K562 (cell line): ENCODE measurements at regions not wholly inside any gene's neighbourhood (a gene's known extent, or its start where the extent isn't known, plus 50 kb on each side); places are given as distances from the start of the nearest gene placed in this dataset.

Experiments used
- ATAC-seq: fragments of 200-7000 bp; cut with Tn5 transposase; 3 replicates; pipeline ENCODE4 v1.9.1; 2020; ENCODE audit warnings: moderate library complexity
- BruUV-seq: library from RNA; stranded (reverse); fragments of 400-500 nt; replicated peaks from 2 replicates; lab custom pipeline; 2021; lab: Mats Ljungman, UMichigan
- CTCF ChIA-PET: fragments of 300-600 bp; formaldehyde crosslinking; extraction: SDS; loops from one replicate; lab custom pipeline; 2021; ENCODE audit warnings: low intra/inter-chr PET ratio; lab: Yijun Ruan, JAX
- POLR2A ChIA-PET: fragments of 300-600, 350-650 bp; sonication (Branson Sonifier 250); formaldehyde crosslinking; extraction: SDS; loops from one replicate; lab custom pipeline; 2021; ENCODE audit warnings: antibody characterized with exemption, inconsistent platforms; lab: Yijun Ruan, JAX
- DNase-seq, 4 experiments: peaks; one replicate each; pipeline versions ENCODE4 v3.0.0 to v3.0.0-alpha.2; 2011 to 2018; ENCODE audit warnings: low spot score in 3 of 4, mixed read lengths in 3 of 4; ENCODE audit errors: extremely low read depth in 1 of 4
- FAIRE-seq: peaks from 2 replicates; lab custom pipeline; 2011; peaks lifted over from hg19 to GRCh38; lab: Jason Lieb, UNC
- H2AFZ ChIP-seq: 2 replicates; pipeline ENCODE4 v1.6.0; 2011; ENCODE audit warnings: low read depth, low read length, control low read depth, inconsistent platforms
- H3K27ac ChIP-seq: fragments of 200-600 bp; 3 replicates; pipeline ENCODE4 v1.8.0; 2011; ENCODE audit warnings: low read depth, mild to moderate bottlenecking, control low read depth, inconsistent platforms, low read length, moderate library complexity, mixed read lengths; ENCODE audit errors: extremely low read depth
- H3K27me3 ChIP-seq, 2 experiments: fragments of 300-600 bp in 1 of 2; 2 replicates in 1 of 2; 3 replicates in 1 of 2; pipeline versions ENCODE4 v1.6.0 to v1.8.0; 2011; ENCODE audit warnings: inconsistent platforms in 2 of 2, low read length in 2 of 2, mild to moderate bottlenecking in 1 of 2, mixed read lengths in 1 of 2, moderate library complexity in 1 of 2; ENCODE audit not compliant: control insufficient read depth in 2 of 2, insufficient read depth in 2 of 2
- H3K36me3 ChIP-seq: fragments of 300-600 bp; 3 replicates; pipeline ENCODE4 v1.8.0; 2011; ENCODE audit warnings: mild to moderate bottlenecking, low read length, inconsistent platforms; ENCODE audit not compliant: control insufficient read depth, insufficient read depth
- H3K4me1 ChIP-seq, 2 experiments: fragments of 200-600 bp in 1 of 2; replicated peaks in 1 of 2; 2 replicates in 1 of 2; 3 replicates in 1 of 2; pipeline versions ENCODE4 v1.5.1 to v1.8.0; 2011; ENCODE audit warnings: inconsistent platforms in 2 of 2, low read length in 2 of 2, mild to moderate bottlenecking in 1 of 2, mixed read lengths in 1 of 2, moderate library complexity in 1 of 2; ENCODE audit not compliant: control insufficient read depth in 2 of 2, insufficient read depth in 2 of 2
- H3K4me2 ChIP-seq: 2 replicates; pipeline ENCODE4 v1.6.1; 2011; ENCODE audit warnings: low read length, control low read depth, inconsistent platforms, mixed read lengths; ENCODE audit not compliant: insufficient read depth
- H3K4me3 ChIP-seq: fragments of 200-600 bp; sonication (generic), shearing (Covaris generic); 2 replicates; pipeline ENCODE4 v1.5.1; 2016; ENCODE audit warnings: control low read depth, inconsistent platforms
- H3K79me2 ChIP-seq: fragments of 200-600 bp; 3 replicates; pipeline ENCODE4 v1.8.0; 2011; ENCODE audit warnings: low read length, inconsistent platforms; ENCODE audit not compliant: control insufficient read depth, insufficient read depth
- H3K9ac ChIP-seq, 2 experiments: 2 replicates each; pipeline versions ENCODE4 v1.6.0 to v1.6.1; 2011; ENCODE audit warnings: low read depth in 2 of 2, low read length in 2 of 2, control low read depth in 1 of 2, inconsistent platforms in 1 of 2, mild to moderate bottlenecking in 1 of 2, mixed read lengths in 1 of 2; ENCODE audit not compliant: insufficient read depth in 1 of 2
- H3K9me1 ChIP-seq: one replicate; pipeline ENCODE4 v1.6.0; 2011; ENCODE audit warnings: inconsistent platforms, mild to moderate bottlenecking, low read length, moderate library complexity; ENCODE audit not compliant: control insufficient read depth, insufficient read depth
- H3K9me3 ChIP-seq: replicated peaks from 2 replicates; pipeline ENCODE4 v1.5.1; 2011; ENCODE audit warnings: low read depth, low read length, inconsistent platforms; ENCODE audit not compliant: control insufficient read depth, insufficient read depth
- H4K20me1 ChIP-seq: replicated peaks from 2 replicates; pipeline ENCODE4 v1.6.1; 2011; ENCODE audit warnings: low read length, inconsistent platforms, mixed read lengths; ENCODE audit not compliant: control insufficient read depth, insufficient read depth
- CHD4 ChIP-seq: fragments of 200-600 bp; sonication (generic); IDR thresholded peaks from 3 replicates; pipeline ENCODE4 v1.6.1; 2012; ENCODE audit warnings: low read depth, mild to moderate bottlenecking, mixed read lengths, low read length, inconsistent platforms; ENCODE audit not compliant: insufficient read depth, insufficient replicate concordance, poor library complexity, severe bottlenecking
- GTF2E2 ChIP-seq: fragments of 200-800 bp; sonication (Bioruptor generic); IDR thresholded peaks from 2 replicates; pipeline ENCODE4 v1.6.1; 2016; ENCODE audit warnings: missing genetic modification characterization, missing compliant biosample characterization
- GTF3C2 ChIP-seq: IDR thresholded peaks from 3 replicates; pipeline ENCODE4 v1.6.1; 2011; ENCODE audit warnings: borderline replicate concordance, mild to moderate bottlenecking, moderate library complexity; ENCODE audit not compliant: insufficient read length; ENCODE audit errors: extremely low read depth
- HNRNPL ChIP-seq: fragments of 200-400 bp; formaldehyde crosslinking; IDR thresholded peaks from 2 replicates; pipeline ENCODE4 v1.6.1; 2017; ENCODE audit warnings: low read depth, mild to moderate bottlenecking, low read length
- ID3 ChIP-seq, 2 experiments: fragments of 250-450 bp in 1 of 2; fragments of 450-650 bp in 1 of 2; sonication (Bioruptor Pico) in 1 of 2; IDR thresholded peaks; 2 replicates each; pipeline versions ENCODE4 v1.6.1 to v1.8.0; 2016 to 2021; ENCODE audit warnings: mild to moderate bottlenecking in 2 of 2, moderate library complexity in 2 of 2, missing compliant biosample characterization in 1 of 2, missing genetic modification characterization in 1 of 2
- MBD1 ChIP-seq: fragments of 250-450 bp; sonication (Bioruptor Pico); IDR thresholded peaks from 2 replicates; pipeline ENCODE4 v1.8.0; 2022; ENCODE audit warnings: inconsistent platforms
- POLR2B ChIP-seq: fragments of 450-650 bp; IDR thresholded peaks from 2 replicates; pipeline ENCODE4 v1.6.1; 2018; ENCODE audit warnings: low read depth; ENCODE audit not compliant: partially characterized antibody
- PYGO2 ChIP-seq: fragments of 450-650 bp; IDR thresholded peaks from 2 replicates; pipeline ENCODE4 v1.6.1; 2016; ENCODE audit warnings: mild to moderate bottlenecking, missing genetic modification characterization, moderate library complexity, missing compliant biosample characterization
- SIN3A ChIP-seq, 2 experiments: fragments of 150-350 bp in 1 of 2; IDR thresholded peaks; 2 replicates each; pipeline ENCODE4 v1.6.1; 2011 to 2016; ENCODE audit warnings: borderline replicate concordance in 2 of 2, low read depth in 2 of 2, low read length in 2 of 2, mild to moderate bottlenecking in 2 of 2, moderate library complexity in 2 of 2; ENCODE audit not compliant: control insufficient read depth in 1 of 2
- TRIM25 ChIP-seq: fragments of 450-650 bp; IDR thresholded peaks from 2 replicates; pipeline ENCODE4 v1.7.0; 2016; ENCODE audit warnings: borderline replicate concordance
- TRIM28 ChIP-seq: fragments of 450-650 bp; IDR thresholded peaks from 2 replicates; pipeline ENCODE4 v1.6.1; 2017
- TSC22D4 ChIP-seq: fragments of 450-650 bp; IDR thresholded peaks from 2 replicates; pipeline ENCODE4 v1.6.1; 2016; ENCODE audit warnings: missing genetic modification characterization, missing biosample characterization, control low read depth
- ZNF121 ChIP-seq: sonication (generic); formaldehyde crosslinking; conservative IDR thresholded peaks from 2 replicates; pipeline ENCODE4 v1.8.0; 2022; ENCODE audit warnings: missing genetic modification reagents
- ZNF24 ChIP-seq: fragments of 450-650 bp; IDR thresholded peaks from 2 replicates; pipeline ENCODE4 v1.6.1; 2016
- ZNF274 ChIP-seq: IDR thresholded peaks from 2 replicates; pipeline ENCODE4 v1.6.1; 2011; ENCODE audit warnings: low read depth, mild to moderate bottlenecking, low read length, moderate library complexity, borderline replicate concordance
- WGBS: fragments of 100-300 bp; shearing (Covaris generic); methylation state at CpG from one replicate; pipeline ENCODE4 v1.1.6; 2016; ENCODE audit warnings: low coverage, mixed read lengths; ENCODE audit not compliant: insufficient coverage; ENCODE audit errors: missing lambda C conversion rate; 5-methylcytosine and 5-hydroxymethylcytosine counted together
- in situ Hi-C: fragments of 300-500 bp; cut with MboI; formaldehyde crosslinking; loops from 4 replicates; pipeline ENCODE4 v1.15.0; 2018; ENCODE audit warnings: inconsistent platforms, mixed read lengths
- intact Hi-C: fragments of 100-400 bp; cut with micrococcal nuclease; formaldehyde crosslinking; loops from 2 replicates; pipeline ENCODE4 v1.14.2; 2022

GRCh38 chr20:48557380-48557779 is 270.4 kb downstream of the PREX1 start:
- Histone ChIP-seq H2AFZ (no peak overlapping the region), H3K9me1 (no peaks in the 10 kb centered on the region), H3K4me3 (no peak overlapping the region), H3K27ac (no peak overlapping the region), H3K27me3 (peaks cover 8 to 16% of the 10 kb centered on the region in 2 experiments; a peak in 3 of 5 replicates), H3K9ac (no peak overlapping the region), H3K36me3 (no peaks in the 10 kb centered on the region), H3K4me1 (no peaks in the 10 kb centered on the region), H4K20me1 (peaks cover 7% of the 10 kb centered on the region; the same call in 1 of the 2 replicates)
- ChIA-PET CTCF (no interaction called here), POLR2A (interaction anchor here (0.6 kb wide), 1 partner anchor 621 kb away, joined by 3 read pairs; no protein-coding TSS in a partner anchor)
- intact Hi-C loops: no loop called here
- BruUV-seq: no TSS peak
- no peak for DNase-seq
- no peak for ATAC-seq
- TF ChIP-seq MBD1 (CRISPR knock-in tag) (no peak), GTF3C2 (no peak), ZNF121 (CRISPR knock-in tag) (no peak), ZNF24 (no peak), HNRNPL (no peak), POLR2B (no peak), TSC22D4 (no peak), PYGO2 (tag) (no peak), ID3 (CRISPR knock-in tag; IDR thresholded peaks at IDR 0.05) (no peak), ID3 (tag; IDR thresholded peaks at IDR 0.05) (no peak), TRIM28 (no peak), SIN3A (IDR thresholded peaks at IDR 0.05; ENCODE audit: borderline replicate concordance in 2 of 2, control insufficient read depth in 1 of 2, low read depth in 2 of 2, low read length in 2 of 2) (no peak), GTF2E2 (tag) (no peak), TRIM25 (no peak), CHD4 (no peak), ZNF274 (no peak)
- TF ChIP-seq, all 486 proteins: peak for 0
- in situ Hi-C loops: no loop called here
- Histone ChIP-seq H3K9me3 (no peaks in the 10 kb centered on the region), H3K4me2 (no peak overlapping the region), H3K79me2 (no peaks in the 10 kb centered on the region)
- WGBS: 0% methylated on average over 3 of the region's 3 CpGs
- FAIRE-seq: no peak
